ENCODE measurements at regions not wholly inside any gene's neighbourhood (a gene's known extent, or its start where the extent isn't known, plus 50 kb on each side); places are given as distances from the start of the nearest gene placed in this dataset.
"Not testable (repeated sequence)": the region's sequence is repeated elsewhere in the genome, so short reads cannot be mapped to it uniquely, and the experiment has no call there.

GRCh38 chr12:63038713-63039100 lies 103.8 kb upstream of the PPM1H start:
- DNase-seq = no peak

- DNase-seq = no peak
Observed at GRCh38 chr12:63037746-63038712, 103.1 kb upstream of the PPM1H start.

- no peak for DNase-seq
Observed at GRCh38 chr12:63036974-63037335, 102.0 kb upstream of the PPM1H start.

- DNase-seq = no peak
Observed at GRCh38 chr12:63036216-63036973, 101.4 kb upstream of the PPM1H start.

DNA sequence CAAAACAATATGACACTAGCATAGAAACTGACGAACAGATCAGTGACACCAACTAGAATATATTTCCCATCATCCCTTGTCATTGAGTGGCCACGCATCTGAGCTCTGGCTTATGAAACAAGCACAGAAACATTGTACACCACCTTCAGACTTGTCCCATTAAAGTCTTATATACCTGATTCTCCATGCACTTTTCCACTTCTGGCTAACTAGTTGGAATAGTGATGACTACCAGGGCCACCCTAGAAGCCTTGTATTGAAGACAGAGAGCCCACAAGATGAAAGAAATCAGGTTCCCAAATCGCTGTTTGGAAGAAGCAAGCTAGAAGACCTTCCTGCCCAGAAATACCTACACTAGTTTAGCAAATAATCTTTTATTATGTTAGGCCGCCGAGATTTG lies 99.7 kb upstream of the PPM1H start:
- no peak for DNase-seq

DNA sequence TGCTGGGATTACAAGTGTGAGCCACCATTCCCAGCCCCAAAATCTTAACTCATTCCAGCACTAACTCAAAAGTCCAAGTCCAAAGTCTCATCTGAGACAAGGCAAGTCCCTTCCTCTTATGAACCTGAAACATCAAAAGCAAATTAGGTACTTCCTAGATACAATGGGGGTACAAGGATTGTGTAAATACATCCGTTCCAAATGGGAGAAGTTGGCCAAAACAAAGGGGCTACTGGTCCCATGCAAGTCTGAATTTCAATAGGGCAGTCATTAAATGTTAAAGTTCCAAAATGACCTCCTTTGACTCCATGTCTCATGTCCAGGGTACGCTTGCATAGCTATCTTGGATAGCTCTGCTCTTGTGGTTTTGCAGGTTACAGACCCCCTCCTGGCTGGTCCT lies 94.7 kb upstream of the PPM1H start:
- no peak for DNase-seq

- DNase-seq = no peak
Observed at GRCh38 chr12:63028951-63029350, 94.0 kb upstream of the PPM1H start.

GRCh38 chr12:63025116-63025515 lies 90.2 kb upstream of the PPM1H start:
- no peak for DNase-seq

DNA sequence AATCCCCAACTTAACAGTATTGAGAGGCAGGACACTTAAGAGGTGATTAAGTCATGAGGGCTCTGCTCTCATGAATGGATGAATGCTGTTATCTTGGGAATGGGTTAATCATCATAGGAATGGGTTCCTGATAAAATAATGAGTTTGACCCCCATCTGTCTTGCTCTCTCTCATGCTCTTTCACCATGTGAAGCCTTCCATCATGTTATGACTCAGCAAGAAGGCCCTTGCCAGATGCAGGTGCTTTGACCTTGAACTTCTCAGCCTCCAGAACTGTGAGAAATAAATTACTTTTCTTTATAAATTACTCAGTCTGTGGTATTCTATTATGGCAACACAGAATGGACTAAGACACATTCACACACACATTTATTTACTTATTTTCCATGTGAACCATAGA lies 89.0 kb upstream of the PPM1H start:
- no peak for DNase-seq

DNA sequence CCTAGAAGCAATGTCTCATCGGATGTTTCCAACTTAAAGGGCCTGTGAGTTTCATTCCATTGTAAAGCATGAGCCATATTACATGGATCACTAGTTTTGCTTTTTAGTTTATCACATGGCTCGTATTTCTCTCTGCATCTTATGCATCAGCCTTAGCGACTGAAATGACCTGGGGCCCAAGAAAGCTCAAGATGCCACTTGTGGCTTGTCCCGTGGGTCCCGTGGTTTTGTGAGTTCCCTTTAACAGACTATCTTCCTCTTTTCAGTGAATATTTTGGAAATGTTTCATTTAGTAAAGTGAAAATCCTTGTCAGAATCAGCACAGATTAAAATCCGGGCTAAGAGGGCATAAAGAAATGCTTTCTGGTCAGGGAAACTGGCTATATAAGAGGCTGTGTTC lies 86.2 kb upstream of the PPM1H start:
- DNase-seq = peak; percentile 73

- no peak for DNase-seq
Observed at GRCh38 chr12:63020269-63020668, 85.3 kb upstream of the PPM1H start.

GRCh38 chr12:63018273-63018672 lies 83.3 kb upstream of the PPM1H start:
- no peak for DNase-seq

DNA sequence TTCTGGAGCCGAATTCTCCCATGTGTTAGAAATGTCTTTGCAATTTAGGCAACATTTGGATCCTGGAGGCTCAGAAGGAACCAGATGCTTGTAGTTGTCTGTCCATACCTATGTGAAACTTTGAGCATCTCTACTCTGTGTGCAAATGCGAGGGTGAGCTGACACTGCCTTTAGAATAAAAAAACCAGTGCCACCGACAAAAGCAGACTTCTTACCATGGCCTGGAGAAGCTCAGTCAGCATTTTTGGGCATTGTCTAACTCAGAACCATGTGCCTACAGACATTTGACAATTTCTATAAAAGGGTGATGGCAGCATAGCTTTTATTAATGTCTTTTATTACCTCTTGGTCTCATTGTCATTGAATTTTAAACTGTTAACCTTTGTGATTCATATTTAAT lies 78.4 kb upstream of the PPM1H start:
- DNase-seq = no peak

GRCh38 chr12:63010698-63011097 lies 75.7 kb upstream of the PPM1H start:
- no peak for DNase-seq

GRCh38 chr12:63008372-63008771 lies 73.4 kb upstream of the PPM1H start:
- no peak for DNase-seq

DNA sequence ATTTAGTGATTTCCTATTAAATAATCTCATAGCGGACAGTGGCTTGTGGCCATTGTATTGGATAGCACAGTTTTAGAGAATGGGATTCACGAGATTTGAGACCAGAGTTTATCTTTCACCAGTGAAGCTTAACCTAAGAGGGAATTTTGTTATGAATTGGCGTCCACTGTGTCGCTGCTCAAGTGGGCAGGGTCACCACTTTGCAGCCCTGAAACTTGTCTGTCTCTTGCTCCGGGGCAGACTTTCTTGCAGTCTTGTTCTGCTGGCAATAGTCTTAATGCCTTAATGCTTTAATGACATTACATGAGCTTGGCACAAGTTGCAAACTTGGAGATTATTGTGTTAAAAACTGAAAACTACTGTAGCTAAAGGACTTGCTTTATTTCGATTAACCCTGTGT lies 72.8 kb upstream of the PPM1H start:
- DNase-seq = no peak

- no peak for DNase-seq
Observed at GRCh38 chr12:63006536-63006935, 71.6 kb upstream of the PPM1H start.

DNA sequence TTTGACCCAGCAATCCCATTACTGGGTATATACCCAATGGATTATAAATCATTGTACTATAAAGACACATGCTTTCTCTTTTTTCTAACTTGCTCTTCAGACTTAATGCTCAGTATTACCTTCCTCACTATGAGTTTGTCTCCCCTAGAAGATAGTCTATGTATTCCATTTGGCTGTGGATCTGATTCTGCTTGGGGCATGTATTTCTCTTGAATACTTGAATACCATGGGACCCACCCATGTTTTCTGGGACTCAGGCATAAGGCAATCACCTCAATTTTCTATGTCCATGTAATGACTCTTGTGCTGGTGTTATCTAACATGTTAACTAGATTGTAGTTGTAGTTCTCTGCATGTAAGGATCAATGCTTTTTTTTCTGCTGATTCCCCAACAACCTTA lies 70.4 kb upstream of the PPM1H start:
- DNase-seq = no peak

DNA sequence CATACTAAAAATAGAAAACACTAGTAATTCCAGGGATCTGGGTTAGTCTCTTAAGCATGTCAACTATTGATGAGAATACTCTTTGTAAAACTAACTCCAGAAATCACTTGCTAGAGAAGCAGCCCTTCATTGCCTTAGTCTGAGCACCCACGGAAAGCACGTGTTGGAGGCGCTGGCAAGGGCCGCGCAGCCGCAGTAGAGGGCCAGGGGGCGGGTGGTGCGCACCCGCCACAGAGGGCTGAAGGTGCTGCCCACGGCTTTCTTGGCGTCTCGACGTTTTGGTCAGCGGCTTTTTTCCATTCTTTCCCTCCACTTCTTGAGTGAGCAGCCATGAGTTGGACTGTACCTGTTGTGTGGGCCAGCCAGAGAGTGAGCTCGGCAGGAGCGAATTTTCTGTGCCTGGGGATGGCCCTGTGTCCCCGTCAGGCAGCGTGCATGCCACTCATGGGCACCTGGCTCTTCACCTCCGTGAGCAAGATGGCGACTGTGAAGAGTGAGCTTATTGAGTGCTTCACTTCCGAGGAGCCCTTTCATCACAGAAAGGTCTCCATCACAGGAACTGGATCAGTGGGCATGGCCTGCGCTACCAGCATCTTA lies 68.4 kb upstream of the PPM1H start:
- DNase-seq = no peak

GRCh38 chr12:63002059-63002458 lies 67.1 kb upstream of the PPM1H start:
- not testable (repeated sequence) for DNase-seq

- DNase-seq = no peak
Observed at GRCh38 chr12:62998454-62998853, 63.5 kb upstream of the PPM1H start.

GRCh38 chr12:62995097-62995496 lies 60.1 kb upstream of the PPM1H start:
- DNase-seq = no peak

GRCh38 chr12:62986844-62987243 lies 51.9 kb upstream of the PPM1H start:
- no peak for DNase-seq

Data from MV-4-11 (cell line).